ENCODE measurements at regions not wholly inside any gene's neighbourhood (a gene's known extent, or its start where the extent isn't known, plus 50 kb on each side); places are given as distances from the start of the nearest gene placed in this dataset.

DNA sequence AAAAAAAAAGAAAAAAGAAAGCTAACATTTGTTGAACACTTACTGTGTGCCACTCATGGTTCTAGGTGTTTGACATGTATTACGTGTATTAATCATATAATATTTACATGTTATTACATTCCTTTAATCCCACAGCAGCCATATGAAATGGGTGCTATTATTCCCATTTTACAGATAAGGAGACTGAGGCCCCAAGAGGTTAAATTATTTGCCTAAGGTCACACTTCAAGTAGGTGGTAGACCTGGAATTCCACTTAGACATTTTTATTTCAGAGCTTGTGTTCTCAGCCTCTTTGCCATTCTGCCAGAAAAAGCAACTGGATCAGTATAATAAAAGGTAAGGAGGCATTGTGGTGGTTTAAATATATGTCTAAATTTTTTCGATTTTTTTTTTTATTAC is 55.1 kb upstream of the HS3ST4 start:
- no peak for DNase-seq (ENCODE audit: low read depth in 1 of 2, low spot score in 2 of 2)
- no peaks in the 10 kb centered on the region for H3K36me3 ChIP-seq (ENCODE audit: control insufficient read depth in 2 of 4, insufficient read depth in 4 of 4, low read length in 3 of 4)
- no peak for FAIRE-seq
- no peak overlapping the region for H2BK12ac ChIP-seq (ENCODE audit: low read depth, low read length)
- no peak overlapping the region for H2BK120ac ChIP-seq (replicated peaks; ENCODE audit: low read depth, low read length)
- TF ChIP-seq ASH2L (IDR thresholded peaks at IDR 0.05; ENCODE audit: low read length), result no peak
- H3K14ac ChIP-seq (ENCODE audit: insufficient read length), result no peak overlapping the region
- no peaks in the 10 kb centered on the region for H3K79me2 ChIP-seq (ENCODE audit: control insufficient read depth in 1 of 2, insufficient read depth in 2 of 2, low read length in 2 of 2)
- no peak overlapping the region for H3K4me2 ChIP-seq (ENCODE audit: insufficient read depth in 1 of 2, low read depth in 2 of 2, low read length in 2 of 2)
- H4K5ac ChIP-seq (ENCODE audit: insufficient read length, low read depth, low read length), result no peak overlapping the region
- no peak overlapping the region for H4K91ac ChIP-seq (replicated peaks; ENCODE audit: insufficient read length, low read length)
- H3K9ac ChIP-seq (replicated peaks in 1 of 4; ENCODE audit: extremely low read depth in 1 of 4, low read depth in 3 of 4, low read length in 3 of 4), result no peak overlapping the region
- no peak overlapping the region for H2BK20ac ChIP-seq (ENCODE audit: low read length)
- no peak overlapping the region for H3K4ac ChIP-seq (replicated peaks; ENCODE audit: insufficient read length, low read depth, low read length)
- no peaks in the 10 kb centered on the region for H3K23me2 ChIP-seq (ENCODE audit: low read depth, low read length)
- H3K4me3 ChIP-seq (ENCODE audit: extremely low read depth in 1 of 4, insufficient read depth in 2 of 4, low read depth in 3 of 4, low read length in 4 of 4), result no peak overlapping the region
- 88% methylated on average over 2 of the region's 2 CpGs; no CpG with 5 or more reads in 1 of the 2 experiments for WGBS, 2 experiments (ENCODE audit: extremely low coverage in 1 of 2, insufficient coverage in 1 of 2, insufficient read length in 1 of 2, insufficient replicate concordance in 2 of 2, low coverage in 1 of 2, low lambda C conversion rate in 2 of 2, missing lambda C conversion rate in 1 of 2)
- POLR2A ChIA-PET (ENCODE audit: partially characterized antibody), result no interaction called here
- H4K8ac ChIP-seq (ENCODE audit: extremely low read depth, insufficient read depth, low read length), result no peak overlapping the region
- H3K18ac ChIP-seq (ENCODE audit: extremely low read depth, low read length), result no peak overlapping the region
- no peak overlapping the region for H2BK5ac ChIP-seq (ENCODE audit: low read depth, low read length)
- H3K79me1 ChIP-seq (ENCODE audit: low read depth, low read length), result no peaks in the 10 kb centered on the region
- H2AK5ac ChIP-seq (ENCODE audit: low read depth, low read length), result no peak overlapping the region
- no peaks in the 10 kb centered on the region for H3K4me1 ChIP-seq (replicated peaks in 1 of 4; ENCODE audit: control insufficient read depth in 3 of 4, insufficient read depth in 4 of 4, low read length in 3 of 4)
- CTCF ChIA-PET (ENCODE audit: partially characterized antibody), result interaction anchor here (0.6 to 2.5 kb wide), 2 partner anchors 12 to 37 kb away, joined by 3 to 8 read pairs; no protein-coding TSS in a partner anchor
- no peak overlapping the region for H3K23ac ChIP-seq (ENCODE audit: insufficient read length)
- no peak overlapping the region for H3K27ac ChIP-seq (ENCODE audit: low read depth, low read length)
- no peaks in the 10 kb centered on the region for H3K27me3 ChIP-seq (replicated peaks in 1 of 4; ENCODE audit: control insufficient read depth in 3 of 4, extremely low read depth in 1 of 4, insufficient read depth in 3 of 4, low read length in 3 of 4)
- no peaks in the 10 kb centered on the region for H3K9me3 ChIP-seq (ENCODE audit: insufficient read depth in 2 of 2, low read depth in 1 of 2, low read length in 1 of 2)
- H2BK15ac ChIP-seq (ENCODE audit: low read length), result no peak overlapping the region
- no peak overlapping the region for H3K56ac ChIP-seq (replicated peaks; ENCODE audit: insufficient read length, low read depth, low read length)
- H2AFZ ChIP-seq (ENCODE audit: low read length), result no peak overlapping the region
- no peaks in the 10 kb centered on the region for H4K20me1 ChIP-seq (replicated peaks in 1 of 2; ENCODE audit: control insufficient read depth in 1 of 2, insufficient read depth in 2 of 2, low read length in 2 of 2)

Measured in H1 (cell line).